Naive thymus-derived CD8-positive, alpha-beta T cell (primary cell): ENCODE measurements at regions not wholly inside any gene's neighbourhood (a gene's known extent, or its start where the extent isn't known, plus 50 kb on each side); places are given as distances from the start of the nearest gene placed in this dataset.

Experiments
- ATAC-seq, 2 donors: fragments of 150-1000 bp; cut with Tn5 transposase in 1 of 2; sonication (Bioruptor Pico), chemical (Tn5 transposase) in 1 of 2; 1 replicate in 1 of 2; 2 replicates in 1 of 2; pipeline ENCODE4 v1.10.0; 2021; ENCODE audit warnings: mild to moderate bottlenecking in 2 of 2, moderate library complexity in 2 of 2
- POLR2A ChIA-PET: fragments of 350-600 bp; sonication (Branson Sonifier 250); formaldehyde crosslinking; loops from one replicate; lab custom pipeline; 2021; ENCODE audit warnings: antibody characterized with exemption; lab: Charles Lee
- DNase-seq, 10 donors: peaks; one replicate each; pipeline versions ENCODE4 v3.0.0 to v3.0.0-alpha.2; 2020 to 2022
- H3K27ac Mint-ChIP-seq, 10 donors: one replicate each; pipeline ENCODE4 v1.8.0; 2020 to 2022; ENCODE audit warnings: mild to moderate bottlenecking in 10 of 10, mixed read lengths in 10 of 10, moderate library complexity in 4 of 10, inconsistent platforms in 1 of 10
- H3K27me3 Mint-ChIP-seq, 5 donors: one replicate each; pipeline ENCODE4 v1.8.0; 2021 to 2022; ENCODE audit warnings: mixed read lengths in 5 of 5
- H3K36me3 Mint-ChIP-seq, 3 donors: one replicate each; pipeline ENCODE4 v1.8.0; 2020 to 2022; ENCODE audit warnings: mixed read lengths in 3 of 3, mild to moderate bottlenecking in 2 of 3, inconsistent platforms in 1 of 3
- H3K4me1 Mint-ChIP-seq, 4 donors: one replicate each; pipeline ENCODE4 v1.8.0; 2021 to 2022; ENCODE audit warnings: mixed read lengths in 4 of 4
- H3K4me3 Mint-ChIP-seq, 10 donors: one replicate each; pipeline ENCODE4 v1.8.0; 2020 to 2022; ENCODE audit warnings: mild to moderate bottlenecking in 10 of 10, mixed read lengths in 10 of 10, moderate library complexity in 6 of 10, inconsistent platforms in 1 of 10
- H3K9me3 Mint-ChIP-seq, 9 donors: one replicate each; pipeline ENCODE4 v1.8.0; 2020 to 2022; ENCODE audit warnings: mixed read lengths in 9 of 9, mild to moderate bottlenecking in 3 of 9, inconsistent platforms in 1 of 9, moderate library complexity in 1 of 9

GRCh38 chr2:164015328-164016123 lies 279.7 kb upstream of the FIGN start:
- DNase-seq (no peak), ATAC-seq (no peak)
- no peaks in the 10 kb centered on the region for H3K4me1 Mint-ChIP-seq
- no peaks in the 10 kb centered on the region for H3K27me3 Mint-ChIP-seq
- H3K27ac Mint-ChIP-seq, result no peak overlapping the region
- no peak overlapping the region for H3K4me3 Mint-ChIP-seq
- POLR2A ChIA-PET, result no interaction called here
- no peaks in the 10 kb centered on the region for H3K36me3 Mint-ChIP-seq
- peaks cover 0 to 3% (median 0%) of the 10 kb centered on the region in 9 donors for H3K9me3 Mint-ChIP-seq

GRCh38 chr2:164014791-164015190 lies 279.0 kb upstream of the FIGN start:
- ATAC-seq (no peak), DNase-seq (no peak)
- POLR2A ChIA-PET, result no interaction called here
- H3K36me3 Mint-ChIP-seq, result no peaks in the 10 kb centered on the region
- no peaks in the 10 kb centered on the region for H3K4me1 Mint-ChIP-seq
- H3K9me3 Mint-ChIP-seq, result peaks cover 0 to 3% (median 0%) of the 10 kb centered on the region in 9 donors
- no peak overlapping the region for H3K27ac Mint-ChIP-seq
- H3K27me3 Mint-ChIP-seq, result no peaks in the 10 kb centered on the region
- no peak overlapping the region for H3K4me3 Mint-ChIP-seq

- H3K4me3 Mint-ChIP-seq, result no peak overlapping the region
- no peak for DNase-seq
- H3K36me3 Mint-ChIP-seq, result no peaks in the 10 kb centered on the region
- no peak for ATAC-seq
- POLR2A ChIA-PET, result no interaction called here
- H3K27ac Mint-ChIP-seq, result no peak overlapping the region
- H3K27me3 Mint-ChIP-seq, result no peaks in the 10 kb centered on the region
- peaks cover 0 to 3% (median 0%) of the 10 kb centered on the region in 9 donors for H3K9me3 Mint-ChIP-seq
- no peaks in the 10 kb centered on the region for H3K4me1 Mint-ChIP-seq
Observed at GRCh38 chr2:164014068-164014731, 278.4 kb upstream of the FIGN start.

- Mint-ChIP-seq H3K9me3 (peaks cover 0 to 3% (median 0%) of the 10 kb centered on the region in 9 donors), H3K4me3 (no peak overlapping the region), H3K36me3 (no peaks in the 10 kb centered on the region), H3K27ac (no peak overlapping the region), H3K4me1 (no peaks in the 10 kb centered on the region), H3K27me3 (no peaks in the 10 kb centered on the region)
- POLR2A ChIA-PET, result no interaction called here
- DNase-seq (no peak), ATAC-seq (no peak)
Observed at GRCh38 chr2:164012581-164012980, 276.8 kb upstream of the FIGN start.

- H3K36me3 Mint-ChIP-seq, result no peaks in the 10 kb centered on the region
- no peak for DNase-seq
- no peak for ATAC-seq
- peaks cover 0 to 5% (median 2%) of the 10 kb centered on the region in 9 donors for H3K9me3 Mint-ChIP-seq
- no peak overlapping the region for H3K27ac Mint-ChIP-seq
- H3K27me3 Mint-ChIP-seq, result no peaks in the 10 kb centered on the region
- H3K4me1 Mint-ChIP-seq, result no peaks in the 10 kb centered on the region
- POLR2A ChIA-PET, result no interaction called here
- no peak overlapping the region for H3K4me3 Mint-ChIP-seq
Observed at GRCh38 chr2:164009756-164010337, 274.0 kb upstream of the FIGN start.

GRCh38 chr2:164008752-164009151 lies 272.9 kb upstream of the FIGN start:
- Mint-ChIP-seq H3K27ac (no peak overlapping the region), H3K4me1 (no peaks in the 10 kb centered on the region), H3K9me3 (peaks cover 0 to 5% (median 3%) of the 10 kb centered on the region in 9 donors), H3K36me3 (no peaks in the 10 kb centered on the region), H3K27me3 (no peaks in the 10 kb centered on the region), H3K4me3 (no peak overlapping the region)
- ATAC-seq (no peak), DNase-seq (no peak)
- POLR2A ChIA-PET, result no interaction called here

GRCh38 chr2:164006704-164007103 lies 270.9 kb upstream of the FIGN start:
- DNase-seq, result no peak
- ATAC-seq, result no peak
- Mint-ChIP-seq H3K4me3 (no peak overlapping the region), H3K27me3 (no peaks in the 10 kb centered on the region), H3K27ac (no peak overlapping the region), H3K4me1 (no peaks in the 10 kb centered on the region), H3K9me3 (peaks cover 0 to 7% (median 3%) of the 10 kb centered on the region in 9 donors), H3K36me3 (no peaks in the 10 kb centered on the region)
- POLR2A ChIA-PET, result no interaction called here

- no peaks in the 10 kb centered on the region for H3K36me3 Mint-ChIP-seq
- H3K4me3 Mint-ChIP-seq, result no peak overlapping the region
- POLR2A ChIA-PET, result no interaction called here
- no peak for DNase-seq
- no peaks in the 10 kb centered on the region for H3K27me3 Mint-ChIP-seq
- no peaks in the 10 kb centered on the region for H3K4me1 Mint-ChIP-seq
- peaks cover 0 to 5% (median 0%) of the 10 kb centered on the region in 9 donors for H3K9me3 Mint-ChIP-seq
- no peak for ATAC-seq
- H3K27ac Mint-ChIP-seq, result no peak overlapping the region
Observed at GRCh38 chr2:164000176-164000575, 264.4 kb upstream of the FIGN start.

GRCh38 chr2:163997466-163997865 lies 261.7 kb upstream of the FIGN start:
- Mint-ChIP-seq H3K27me3 (no peaks in the 10 kb centered on the region), H3K4me1 (no peaks in the 10 kb centered on the region), H3K4me3 (no peak overlapping the region), H3K36me3 (no peaks in the 10 kb centered on the region), H3K27ac (no peak overlapping the region), H3K9me3 (peaks cover 0 to 4% (median 0%) of the 10 kb centered on the region in 9 donors)
- ATAC-seq (no peak), DNase-seq (no peak)
- POLR2A ChIA-PET, result no interaction called here

GRCh38 chr2:163990541-163990940 lies 254.7 kb upstream of the FIGN start:
- Mint-ChIP-seq H3K9me3 (peaks cover 0 to 4% (median 0%) of the 10 kb centered on the region in 9 donors), H3K4me1 (no peaks in the 10 kb centered on the region), H3K36me3 (no peaks in the 10 kb centered on the region), H3K27ac (no peak overlapping the region), H3K27me3 (no peaks in the 10 kb centered on the region), H3K4me3 (no peak overlapping the region)
- no peak for ATAC-seq
- POLR2A ChIA-PET, result no interaction called here
- no peak for DNase-seq

GRCh38 chr2:163990101-163990500 lies 254.3 kb upstream of the FIGN start:
- H3K4me3 Mint-ChIP-seq, result no peak overlapping the region
- POLR2A ChIA-PET, result no interaction called here
- no peaks in the 10 kb centered on the region for H3K4me1 Mint-ChIP-seq
- H3K27me3 Mint-ChIP-seq, result no peaks in the 10 kb centered on the region
- no peak overlapping the region for H3K27ac Mint-ChIP-seq
- ATAC-seq (no peak), DNase-seq (no peak)
- H3K36me3 Mint-ChIP-seq, result no peaks in the 10 kb centered on the region
- peaks cover 0 to 3% (median 0%) of the 10 kb centered on the region in 9 donors for H3K9me3 Mint-ChIP-seq

- Mint-ChIP-seq H3K27ac (no peak overlapping the region), H3K9me3 (peaks cover 0 to 1% (median 0%) of the 10 kb centered on the region in 9 donors), H3K4me3 (no peak overlapping the region), H3K4me1 (no peaks in the 10 kb centered on the region), H3K36me3 (no peaks in the 10 kb centered on the region), H3K27me3 (no peaks in the 10 kb centered on the region)
- POLR2A ChIA-PET, result no interaction called here
- ATAC-seq (no peak), DNase-seq (no peak)
Observed at GRCh38 chr2:163987175-163987940, 251.6 kb upstream of the FIGN start.

GRCh38 chr2:163984986-163985385 lies 249.2 kb upstream of the FIGN start:
- Mint-ChIP-seq H3K36me3 (peaks cover 0 to 4% (median 0%) of the 10 kb centered on the region in 3 donors), H3K4me3 (no peak overlapping the region), H3K4me1 (no peaks in the 10 kb centered on the region), H3K27me3 (no peaks in the 10 kb centered on the region), H3K27ac (no peak overlapping the region), H3K9me3 (peaks cover 0 to 7% (median 2%) of the 10 kb centered on the region in 9 donors)
- ATAC-seq (no peak), DNase-seq (no peak)
- POLR2A ChIA-PET, result no interaction called here
